CD4-positive, alpha-beta T cell (primary cell): ENCODE measurements at regions not wholly inside any gene's neighbourhood (a gene's known extent, or its start where the extent isn't known, plus 50 kb on each side); places are given as distances from the start of the nearest gene placed in this dataset.

Experiments used
- ATAC-seq: fragments of 200-7000 bp; cut with Tn5 transposase; one replicate; pipeline ENCODE4 v1.10.0; 2022; ENCODE audit warnings: mild to moderate bottlenecking; ENCODE audit not compliant: poor library complexity
- CTCF ChIA-PET: fragments of 350-600 bp; sonication (Branson Sonifier 250); formaldehyde crosslinking; loops from one replicate; lab custom pipeline; 2021; ENCODE audit warnings: antibody characterized with exemption, inconsistent platforms; lab: Charles Lee
- POLR2A ChIA-PET: fragments of 350-600 bp; sonication (Branson Sonifier 250); formaldehyde crosslinking; loops from one replicate; lab custom pipeline; 2021; ENCODE audit warnings: antibody characterized with exemption, inconsistent platforms; lab: Charles Lee
- DNase-seq, 14 experiments: peaks; one replicate each; pipeline ENCODE4 v3.0.0-alpha.2; 2013 to 2020; ENCODE audit warnings: mixed read lengths in 2 of 14
- H3K27ac ChIP-seq, 2 donors: one replicate each; pipeline versions ENCODE4 v1.5.1 to v1.7.0; 2013; ENCODE audit warnings: low read length in 2 of 2, low read depth in 1 of 2, mild to moderate bottlenecking in 1 of 2
- H3K27me3 ChIP-seq, 2 experiments: 1 replicate in 1 of 2; 2 replicates in 1 of 2; pipeline versions ENCODE4 v1.6.1 to v1.7.0; 2013; ENCODE audit warnings: low read length in 2 of 2, control low read depth in 1 of 2, mild to moderate bottlenecking in 1 of 2, moderate library complexity in 1 of 2; ENCODE audit not compliant: insufficient read depth in 2 of 2, control insufficient read depth in 1 of 2
- H3K36me3 ChIP-seq: one replicate; pipeline ENCODE4 v1.6.1; 2013; ENCODE audit warnings: low read length, control low read depth; ENCODE audit not compliant: insufficient read depth
- H3K4me1 ChIP-seq: one replicate; pipeline ENCODE4 v1.6.1; 2013; ENCODE audit warnings: low read length, control low read depth; ENCODE audit not compliant: insufficient read depth
- H3K4me3 ChIP-seq: one replicate; pipeline ENCODE4 v1.5.1; 2013; ENCODE audit warnings: mild to moderate bottlenecking, low read length, moderate library complexity
- H3K9me3 ChIP-seq, 2 experiments: 1 replicate in 1 of 2; 2 replicates in 1 of 2; pipeline versions ENCODE4 v1.6.1 to v1.7.0; 2013; ENCODE audit warnings: low read length in 2 of 2, mild to moderate bottlenecking in 2 of 2, control low read depth in 1 of 2, moderate library complexity in 1 of 2; ENCODE audit not compliant: control insufficient read depth in 1 of 2, insufficient read depth in 1 of 2
- H3K27ac Mint-ChIP-seq: one replicate; pipeline ENCODE4 v1.8.0; 2020; ENCODE audit warnings: mixed read lengths
- H3K27me3 Mint-ChIP-seq: one replicate; pipeline ENCODE4 v1.8.0; 2021; ENCODE audit warnings: mixed read lengths
- H3K36me3 Mint-ChIP-seq: one replicate; pipeline ENCODE4 v1.8.0; 2021; ENCODE audit warnings: low read depth, mixed read lengths
- H3K4me1 Mint-ChIP-seq: one replicate; pipeline ENCODE4 v1.8.0; 2021; ENCODE audit warnings: low read depth, mixed read lengths
- H3K4me3 Mint-ChIP-seq: one replicate; pipeline ENCODE4 v1.8.0; 2020; ENCODE audit warnings: mild to moderate bottlenecking, mixed read lengths
- H3K9me3 Mint-ChIP-seq: one replicate; pipeline ENCODE4 v1.8.0; 2020; ENCODE audit warnings: mixed read lengths
- intact Hi-C, 2 experiments: fragments of 100-400 bp; cut with DNase I in 1 of 2; cut with micrococcal nuclease in 1 of 2; formaldehyde crosslinking; loops; one replicate each; pipeline versions ENCODE4 v1.15.1 to v1.9.0; 2023 to 2025; cut with DNase I, micrococcal nuclease
- TF ChIP-seq, protein P1 (sequence below): fragments of 200-600 bp; IDR thresholded peaks from one replicate; pipeline ENCODE4 v1.8.0; 2022; ENCODE audit warnings: antibody characterized with exemption, mild to moderate bottlenecking

GRCh38 chr4:59393780-59394179, 1806.3 kb upstream of the ADGRL3 start:
- H3K4me1 ChIP-seq: no peaks in the 10 kb centered on the region

GRCh38 chr4:59400334-59400733, 1799.8 kb upstream of the ADGRL3 start:
- ChIA-PET CTCF (no interaction called here), POLR2A (no interaction called here)
- intact Hi-C loops: no loop called here
- H3K4me1 ChIP-seq: no peaks in the 10 kb centered on the region
- no peak for DNase-seq
- no peaks in the 10 kb centered on the region for H3K36me3 ChIP-seq
- peaks cover 0 to 7% of the 10 kb centered on the region in 2 experiments for H3K9me3 ChIP-seq
- Mint-ChIP-seq H3K27ac (no peak overlapping the region), H3K4me1 (no peaks in the 10 kb centered on the region), H3K27me3 (no peaks in the 10 kb centered on the region), H3K4me3 (no peak overlapping the region), H3K36me3 (no peaks in the 10 kb centered on the region), H3K9me3 (peaks cover 7% of the 10 kb centered on the region)
- H3K27me3 ChIP-seq: no peaks in the 10 kb centered on the region
- no peak overlapping the region for H3K27ac ChIP-seq
- H3K4me3 ChIP-seq: no peak overlapping the region
- no peak for ATAC-seq
- TF ChIP-seq, protein P1, sequence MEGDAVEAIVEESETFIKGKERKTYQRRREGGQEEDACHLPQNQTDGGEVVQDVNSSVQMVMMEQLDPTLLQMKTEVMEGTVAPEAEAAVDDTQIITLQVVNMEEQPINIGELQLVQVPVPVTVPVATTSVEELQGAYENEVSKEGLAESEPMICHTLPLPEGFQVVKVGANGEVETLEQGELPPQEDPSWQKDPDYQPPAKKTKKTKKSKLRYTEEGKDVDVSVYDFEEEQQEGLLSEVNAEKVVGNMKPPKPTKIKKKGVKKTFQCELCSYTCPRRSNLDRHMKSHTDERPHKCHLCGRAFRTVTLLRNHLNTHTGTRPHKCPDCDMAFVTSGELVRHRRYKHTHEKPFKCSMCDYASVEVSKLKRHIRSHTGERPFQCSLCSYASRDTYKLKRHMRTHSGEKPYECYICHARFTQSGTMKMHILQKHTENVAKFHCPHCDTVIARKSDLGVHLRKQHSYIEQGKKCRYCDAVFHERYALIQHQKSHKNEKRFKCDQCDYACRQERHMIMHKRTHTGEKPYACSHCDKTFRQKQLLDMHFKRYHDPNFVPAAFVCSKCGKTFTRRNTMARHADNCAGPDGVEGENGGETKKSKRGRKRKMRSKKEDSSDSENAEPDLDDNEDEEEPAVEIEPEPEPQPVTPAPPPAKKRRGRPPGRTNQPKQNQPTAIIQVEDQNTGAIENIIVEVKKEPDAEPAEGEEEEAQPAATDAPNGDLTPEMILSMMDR: no peak

More at GRCh38 chr4:59393780-59394179, 1806.3 kb upstream of the ADGRL3 start:
- H3K36me3 Mint-ChIP-seq: no peaks in the 10 kb centered on the region
- H3K4me3 Mint-ChIP-seq: no peak overlapping the region
- H3K27me3 ChIP-seq: no peaks in the 10 kb centered on the region
- no peak for ATAC-seq
- TF ChIP-seq, protein P1: no peak
- H3K4me1 Mint-ChIP-seq: no peaks in the 10 kb centered on the region
- H3K9me3 Mint-ChIP-seq: peaks cover 14% of the 10 kb centered on the region
- H3K27me3 Mint-ChIP-seq: no peaks in the 10 kb centered on the region
- no peaks in the 10 kb centered on the region for H3K36me3 ChIP-seq
- DNase-seq: no peak
- H3K27ac ChIP-seq: no peak overlapping the region
- peaks cover 0 to 17% of the 10 kb centered on the region in 2 experiments for H3K9me3 ChIP-seq
- CTCF ChIA-PET: no interaction called here
- no peak overlapping the region for H3K27ac Mint-ChIP-seq
- H3K4me3 ChIP-seq: no peak overlapping the region
- POLR2A ChIA-PET: no interaction called here
- intact Hi-C loops: no loop called here

DNA sequence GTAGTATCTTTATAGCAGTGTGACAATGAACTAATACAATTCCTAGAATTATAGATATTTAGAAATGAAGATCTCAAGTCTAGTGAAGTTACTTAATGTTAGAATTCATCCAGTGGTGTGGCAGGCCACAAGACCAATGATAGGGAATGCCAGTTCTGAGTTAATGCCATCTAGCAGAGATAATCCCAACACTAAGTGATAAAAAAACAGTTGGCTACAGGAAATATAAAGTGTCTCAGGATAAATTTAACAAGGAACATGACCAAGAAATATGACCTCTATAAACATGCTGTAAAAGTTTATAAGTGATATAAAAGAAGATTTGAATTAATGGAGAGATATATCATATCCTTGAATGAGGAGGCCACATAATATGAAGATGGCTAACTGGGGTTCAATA, 1790.5 kb upstream of the ADGRL3 start:
- TF ChIP-seq, protein P1: no peak
- ChIA-PET POLR2A (no interaction called here), CTCF (no interaction called here)
- ATAC-seq (no peak), DNase-seq (no peak)
- Mint-ChIP-seq H3K36me3 (no peaks in the 10 kb centered on the region), H3K27me3 (no peaks in the 10 kb centered on the region), H3K4me3 (no peak overlapping the region), H3K4me1 (no peaks in the 10 kb centered on the region), H3K27ac (no peak overlapping the region), H3K9me3 (peaks cover 2% of the 10 kb centered on the region)
- no peaks in the 10 kb centered on the region for H3K27me3 ChIP-seq
- no peak overlapping the region for H3K27ac ChIP-seq
- peaks cover 0 to 5% of the 10 kb centered on the region in 2 experiments for H3K9me3 ChIP-seq
- no peak overlapping the region for H3K4me3 ChIP-seq
- H3K36me3 ChIP-seq: no peaks in the 10 kb centered on the region
- H3K4me1 ChIP-seq: no peaks in the 10 kb centered on the region
- intact Hi-C loops: no loop called here
